K562 (cell line): ENCODE measurements at regions not wholly inside any gene's neighbourhood (a gene's known extent, or its start where the extent isn't known, plus 50 kb on each side); places are given as distances from the start of the nearest gene placed in this dataset.

ENCODE experiments used
- EP300 ChIP-seq: IDR thresholded peaks from 2 replicates; pipeline ENCODE4 v1.6.1; 2012; ENCODE audit warnings: low read length, improper control_type of control experiment
- HCFC1 ChIP-seq: IDR thresholded peaks from 2 replicates; pipeline ENCODE4 v1.6.1; 2012; ENCODE audit warnings: low read depth, low read length, improper control_type of control experiment
- MXI1 ChIP-seq: IDR thresholded peaks from 2 replicates; pipeline ENCODE4 v1.6.1; 2011; ENCODE audit warnings: low read depth, mild to moderate bottlenecking, improper control_type of control experiment, low read length
- SMC3 ChIP-seq: conservative IDR thresholded peaks from 2 replicates; pipeline ENCODE4 v1.6.1; 2011; ENCODE audit warnings: low read depth, low read length, improper control_type of control experiment; ENCODE audit not compliant: insufficient read depth
- SNAPC5 ChIP-seq: fragments of 250-450 bp; sonication (Bioruptor Pico); IDR thresholded peaks from 2 replicates; pipeline ENCODE4 v1.8.0; 2021; ENCODE audit warnings: moderate library complexity, mild to moderate bottlenecking, inconsistent platforms

GRCh38 chr13:105607016-105607415 lies 928.4 kb downstream of the EFNB2 start:
- TF ChIP-seq HCFC1 (no peak), SMC3 (no peak), MXI1 (no peak), EP300 (no peak), SNAPC5 (CRISPR knock-in tag) (no peak)
